MM.1S (cell line): ENCODE measurements at regions not wholly inside any gene's neighbourhood (a gene's known extent, or its start where the extent isn't known, plus 50 kb on each side); places are given as distances from the start of the nearest gene placed in this dataset.

ENCODE experiments used
- EZH2 ChIP-seq: fragments of 300-600 bp; sonication (generic); optimal IDR thresholded peaks from 2 replicates; pipeline ENCODE3; 2017; ENCODE audit warnings: low read depth, mild to moderate bottlenecking, antibody characterized with exemption, low read length, mixed read lengths
- EZH2phosphoT487 ChIP-seq: fragments of 300-600 bp; sonication (generic); IDR thresholded peaks from 2 replicates; pipeline ENCODE4 v1.6.1; 2018; ENCODE audit warnings: antibody characterized with exemption, low read length
- TF ChIP-seq, protein P1 (sequence below): fragments of 300-600 bp; sonication (generic); IDR thresholded peaks from 2 replicates; pipeline ENCODE4 v1.5.1; 2016; ENCODE audit warnings: antibody characterized with exemption, low read length, mixed read lengths

DNA sequence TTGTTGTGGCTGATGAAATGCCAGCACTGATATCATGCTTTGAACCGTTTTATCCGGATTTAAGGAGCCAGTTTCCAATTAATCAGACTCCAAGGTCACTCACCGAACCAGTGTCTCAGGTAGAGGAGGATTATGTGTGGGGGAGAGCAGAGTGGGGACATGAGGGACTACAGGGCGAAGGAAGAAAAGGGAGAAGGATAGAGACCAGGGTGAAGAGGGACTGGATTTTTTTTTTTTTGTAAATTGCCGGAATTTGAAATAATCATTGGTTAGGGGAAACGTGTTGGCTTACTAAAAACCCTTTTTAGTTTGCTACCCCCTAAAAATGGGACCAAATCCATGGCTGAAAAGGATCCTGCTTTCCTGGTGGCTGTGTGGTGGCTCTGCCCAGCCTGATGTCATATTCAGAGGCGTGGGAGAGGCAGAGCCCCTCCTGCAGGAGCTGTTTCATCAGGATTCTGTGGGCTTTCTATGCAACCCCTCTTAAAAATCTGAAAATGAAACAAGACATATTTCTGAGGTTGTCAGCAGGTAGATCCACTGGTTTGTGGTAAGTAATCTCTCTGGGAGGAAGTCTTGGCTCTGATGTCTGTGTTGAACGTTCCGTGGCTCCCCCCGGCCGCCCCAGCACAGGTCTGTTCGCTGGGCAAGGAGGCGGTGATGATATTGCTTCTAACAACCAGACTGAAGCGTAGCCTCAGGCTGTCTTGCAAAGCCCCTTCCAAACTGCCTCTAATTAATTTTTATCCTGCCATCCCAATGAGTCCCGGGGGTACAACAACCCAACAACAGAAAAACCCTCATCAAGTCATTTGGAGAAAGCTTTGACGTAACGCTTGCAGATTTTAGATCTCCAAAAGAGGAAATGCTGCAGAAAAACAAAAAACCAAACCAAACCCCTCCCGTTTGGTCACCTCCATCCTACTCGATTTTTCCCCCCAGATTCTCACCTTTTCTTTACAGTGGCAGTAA, 143.0 kb upstream of the ZFHX3 start:
- TF ChIP-seq, protein P1, sequence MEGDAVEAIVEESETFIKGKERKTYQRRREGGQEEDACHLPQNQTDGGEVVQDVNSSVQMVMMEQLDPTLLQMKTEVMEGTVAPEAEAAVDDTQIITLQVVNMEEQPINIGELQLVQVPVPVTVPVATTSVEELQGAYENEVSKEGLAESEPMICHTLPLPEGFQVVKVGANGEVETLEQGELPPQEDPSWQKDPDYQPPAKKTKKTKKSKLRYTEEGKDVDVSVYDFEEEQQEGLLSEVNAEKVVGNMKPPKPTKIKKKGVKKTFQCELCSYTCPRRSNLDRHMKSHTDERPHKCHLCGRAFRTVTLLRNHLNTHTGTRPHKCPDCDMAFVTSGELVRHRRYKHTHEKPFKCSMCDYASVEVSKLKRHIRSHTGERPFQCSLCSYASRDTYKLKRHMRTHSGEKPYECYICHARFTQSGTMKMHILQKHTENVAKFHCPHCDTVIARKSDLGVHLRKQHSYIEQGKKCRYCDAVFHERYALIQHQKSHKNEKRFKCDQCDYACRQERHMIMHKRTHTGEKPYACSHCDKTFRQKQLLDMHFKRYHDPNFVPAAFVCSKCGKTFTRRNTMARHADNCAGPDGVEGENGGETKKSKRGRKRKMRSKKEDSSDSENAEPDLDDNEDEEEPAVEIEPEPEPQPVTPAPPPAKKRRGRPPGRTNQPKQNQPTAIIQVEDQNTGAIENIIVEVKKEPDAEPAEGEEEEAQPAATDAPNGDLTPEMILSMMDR = no peak
- no peak for TF ChIP-seq EZH2
- TF ChIP-seq EZH2phosphoT487 = no peak
